ENCODE measurements at regions not wholly inside any gene's neighbourhood (a gene's known extent, or its start where the extent isn't known, plus 50 kb on each side); places are given as distances from the start of the nearest gene placed in this dataset.

DNA sequence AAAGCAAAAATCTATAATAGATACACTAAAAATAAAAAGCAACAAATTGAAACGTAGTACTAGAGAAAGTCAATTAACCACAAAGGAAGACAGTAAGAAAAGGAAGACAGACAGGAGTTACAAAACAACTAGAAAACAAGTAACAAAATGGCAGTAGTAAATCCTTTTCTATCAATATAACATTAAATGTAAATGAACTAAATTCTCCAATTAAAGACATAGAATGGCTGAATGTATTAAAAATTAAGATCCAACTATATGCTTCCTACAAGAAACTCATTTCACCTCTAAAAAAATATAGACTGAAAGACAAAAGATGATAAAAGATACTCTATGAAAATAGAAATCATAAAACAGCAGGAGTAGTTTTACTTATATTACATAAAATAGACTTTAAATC, 79.1 kb downstream of the CTH start:
- DNase-seq (ENCODE audit: extremely low spot score) = no peak
- TF ChIP-seq CTCF (IDR thresholded peaks at IDR 0.05; ENCODE audit: control extremely low read depth, extremely low read depth, low read depth, missing control alignments) = no peak
- POLR2A ChIA-PET = no interaction called here
- CTCF ChIA-PET = no interaction called here

- TF ChIP-seq CTCF (IDR thresholded peaks at IDR 0.05; ENCODE audit: control extremely low read depth, extremely low read depth, low read depth, missing control alignments) = no peak
- POLR2A ChIA-PET = interaction anchor here (0.5 kb wide), 1 partner anchor 20 kb away, joined by 3 read pairs; no protein-coding TSS in a partner anchor
- CTCF ChIA-PET = interaction anchor here (0.9 to 1.7 kb wide), 5 partner anchors 8 to 354 kb away, joined by 3 to 6 read pairs (median 3); no protein-coding TSS in a partner anchor
- no peak for DNase-seq (ENCODE audit: extremely low spot score)
Observed at GRCh38 chr1:70495370-70495769, 84.3 kb downstream of the CTH start.

DNA sequence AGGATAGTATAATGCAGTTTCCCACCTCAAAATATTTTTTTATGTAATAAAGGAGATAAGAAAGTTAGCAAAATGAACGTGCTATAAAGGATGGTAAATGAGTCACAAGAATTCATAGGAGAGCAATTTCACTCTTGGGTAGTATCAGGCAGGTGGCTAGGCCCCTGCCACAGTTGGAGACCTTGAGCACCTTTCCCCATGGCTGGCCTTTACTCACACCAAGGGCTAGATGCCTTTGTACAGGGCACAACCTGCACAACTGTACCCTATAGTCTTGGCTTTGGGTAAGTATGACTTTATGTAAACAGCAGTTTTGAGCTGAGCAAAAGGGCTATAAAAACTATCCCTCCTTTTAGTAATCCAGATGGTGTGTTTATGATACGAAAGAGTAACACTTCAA, 85.1 kb downstream of the CTH start:
- POLR2A ChIA-PET = no interaction called here
- CTCF ChIA-PET = interaction anchor here (0.9 to 1.7 kb wide), 3 partner anchors 9 to 355 kb away, joined by 3 to 6 read pairs (median 3); no protein-coding TSS in a partner anchor

DNA sequence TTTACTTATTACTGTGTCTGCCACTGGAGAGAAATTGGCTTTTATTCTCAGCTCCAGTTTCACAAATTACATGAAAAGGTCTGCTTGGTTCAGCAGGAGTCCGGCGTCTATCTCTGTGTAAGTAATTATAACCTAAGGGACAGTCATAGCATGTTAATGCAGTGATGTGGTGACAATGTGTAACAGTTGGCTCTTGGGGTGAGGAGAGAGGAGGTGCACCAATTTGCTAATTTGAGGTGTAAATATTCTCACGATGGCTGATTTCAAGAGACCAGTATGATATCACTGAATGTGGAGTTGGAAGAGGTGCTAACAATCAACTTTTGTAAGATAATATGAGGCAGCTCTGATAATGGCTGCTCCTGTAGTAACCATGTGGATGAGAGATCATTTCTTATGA, 86.1 kb downstream of the CTH start:
- POLR2A ChIA-PET = no interaction called here
- no peak for TF ChIP-seq CTCF (IDR thresholded peaks at IDR 0.05; ENCODE audit: control extremely low read depth, extremely low read depth, low read depth, missing control alignments)
- CTCF ChIA-PET = interaction anchor here (1.0 to 1.5 kb wide), 2 partner anchors 10 to 15 kb away, joined by 4 to 5 read pairs; no protein-coding TSS in a partner anchor
- DNase-seq (ENCODE audit: extremely low spot score) = no peak

More for the DNA sequence above, 85.1 kb downstream of the CTH start:
- TF ChIP-seq CTCF (IDR thresholded peaks at IDR 0.05; ENCODE audit: control extremely low read depth, extremely low read depth, low read depth, missing control alignments) = no peak
- no peak for DNase-seq (ENCODE audit: extremely low spot score)

GRCh38 chr1:70498666-70499065, 87.6 kb downstream of the CTH start:
- ChIA-PET POLR2A (no interaction called here), CTCF (interaction anchor here (1.0 kb wide), 1 partner anchor 31 kb away, joined by 3 read pairs; no protein-coding TSS in a partner anchor)
- DNase-seq (ENCODE audit: extremely low spot score) = no peak

GRCh38 chr1:70499695-70500094, 88.6 kb downstream of the CTH start:
- no peak for TF ChIP-seq CTCF (IDR thresholded peaks at IDR 0.05; ENCODE audit: control extremely low read depth, extremely low read depth, low read depth, missing control alignments)
- no peak for DNase-seq (ENCODE audit: extremely low spot score)
- CTCF ChIA-PET = interaction anchor here (1.9 kb wide), 1 partner anchor 18 kb away, joined by 5 read pairs; no protein-coding TSS in a partner anchor
- POLR2A ChIA-PET = no interaction called here

More at GRCh38 chr1:70498666-70499065, 87.6 kb downstream of the CTH start:
- TF ChIP-seq CTCF (IDR thresholded peaks at IDR 0.05; ENCODE audit: control extremely low read depth, extremely low read depth, low read depth, missing control alignments) = no peak
